Skeletal muscle cell (primary cell): ENCODE measurements at regions not wholly inside any gene's neighbourhood (a gene's known extent, or its start where the extent isn't known, plus 50 kb on each side); places are given as distances from the start of the nearest gene placed in this dataset.
"Not testable (repeated sequence)": the region's sequence is repeated elsewhere in the genome, so short reads cannot be mapped to it uniquely, and the experiment has no call there.

Experiments used
- DNase-seq: peaks from one replicate; pipeline ENCODE4 v3.0.0-alpha.2; 2010; ENCODE audit warnings: low read depth
- H3K4me3 ChIP-seq: 2 replicates; pipeline ENCODE4 v1.5.1; 2011; ENCODE audit warnings: low read depth, mild to moderate bottlenecking, control low read depth, low read length, moderate library complexity

DNA sequence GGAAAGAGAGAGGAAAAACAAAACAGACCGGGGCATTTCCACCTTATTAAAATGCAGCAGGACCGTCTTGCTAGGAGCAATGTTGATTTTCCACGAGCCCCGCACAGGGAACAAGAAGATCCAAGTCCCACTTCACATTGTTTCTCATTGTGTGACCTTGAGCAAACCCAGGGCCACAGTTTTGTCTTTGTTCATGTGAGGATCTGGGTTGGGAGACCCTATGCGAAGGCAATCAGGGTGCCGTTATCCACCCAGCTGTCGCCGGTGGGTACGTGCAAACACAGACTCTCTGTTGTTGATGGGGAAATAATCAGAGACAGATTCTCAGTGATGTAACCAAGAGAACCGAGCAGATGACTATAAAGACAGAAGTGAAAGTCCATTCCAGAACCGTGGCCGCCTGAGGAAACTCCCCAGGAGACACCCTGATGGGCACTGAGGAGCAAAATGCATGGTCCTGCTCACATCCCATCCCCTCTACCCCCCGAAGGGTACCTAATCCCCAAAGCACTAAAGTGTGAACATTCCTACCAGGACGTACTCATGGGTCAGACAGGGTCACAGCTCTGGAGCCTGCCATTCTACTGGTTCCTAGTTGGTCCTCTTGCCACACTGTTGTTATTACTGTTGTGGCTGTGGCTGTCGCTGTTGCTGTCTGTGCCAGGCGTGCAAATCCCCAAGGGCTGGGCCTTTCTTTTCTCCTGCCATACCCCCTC is 102.7 kb upstream of the RBPJ start:
- no peak overlapping the region for H3K4me3 ChIP-seq
- no peak for DNase-seq

DNA sequence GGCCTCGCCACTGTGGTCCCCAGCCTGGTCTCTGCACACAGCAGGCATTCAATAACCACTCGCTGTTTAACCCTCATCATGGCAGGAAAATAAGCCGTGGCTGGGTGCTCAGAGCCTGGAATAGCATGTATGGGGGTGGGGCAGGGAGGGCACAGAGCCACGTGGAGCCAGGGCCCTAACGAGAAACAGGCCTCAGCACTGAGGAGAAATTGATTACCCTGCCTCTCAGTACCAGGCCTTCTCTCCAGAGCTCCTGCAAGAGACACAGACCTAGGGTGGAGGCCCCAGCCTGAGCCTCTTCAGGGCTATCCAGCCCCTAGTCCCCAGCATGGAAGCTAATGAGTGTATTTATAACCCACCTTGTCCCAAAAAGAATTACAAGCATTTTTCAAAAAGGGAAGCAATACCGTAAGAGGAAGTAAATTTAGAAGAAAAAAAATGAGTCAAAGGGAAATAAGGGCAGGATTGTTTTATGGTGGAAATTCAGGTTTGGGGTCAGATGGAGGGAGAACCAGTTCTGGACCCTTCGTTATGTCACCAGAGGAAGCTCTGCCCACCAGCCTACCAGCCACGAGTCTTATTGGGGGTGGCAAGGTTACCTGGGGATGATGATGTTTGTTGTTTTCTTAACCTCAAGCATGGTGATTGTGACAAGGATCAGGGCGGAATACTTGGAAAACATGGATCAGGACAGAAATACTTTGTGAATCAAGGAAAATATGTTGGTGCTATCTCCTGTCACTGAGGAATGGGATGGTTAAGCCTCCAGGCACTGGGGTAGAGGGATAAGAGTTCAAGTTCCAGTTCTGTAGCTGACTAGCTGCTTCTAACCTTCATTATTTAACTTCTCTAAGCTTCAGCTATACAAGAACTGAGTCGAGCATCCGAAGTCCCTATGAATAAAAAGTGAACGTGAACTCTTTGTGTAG is 101.9 kb upstream of the RBPJ start:
- DNase-seq, result no peak
- no peak overlapping the region for H3K4me3 ChIP-seq

DNA sequence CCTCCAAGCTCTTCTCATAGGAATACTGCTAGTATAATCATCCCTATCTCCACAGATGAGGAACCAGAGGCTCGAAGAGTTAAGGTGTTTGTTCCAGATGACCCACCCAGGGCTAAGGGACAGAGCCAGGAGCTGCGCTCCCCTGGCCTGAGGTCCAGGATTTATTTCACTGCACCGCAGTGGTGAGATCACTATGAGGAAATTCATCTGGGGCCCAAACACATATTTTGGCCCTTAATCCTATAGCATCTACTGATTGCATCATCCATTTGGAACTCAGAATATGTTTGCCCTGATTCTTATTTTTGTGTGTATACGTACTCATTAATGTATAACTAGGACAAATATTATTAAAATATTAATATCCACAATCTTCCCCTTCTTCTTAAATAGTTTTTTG is 100.1 kb upstream of the RBPJ start:
- DNase-seq, result peak; percentile 48
- H3K4me3 ChIP-seq, result no peak overlapping the region

DNA sequence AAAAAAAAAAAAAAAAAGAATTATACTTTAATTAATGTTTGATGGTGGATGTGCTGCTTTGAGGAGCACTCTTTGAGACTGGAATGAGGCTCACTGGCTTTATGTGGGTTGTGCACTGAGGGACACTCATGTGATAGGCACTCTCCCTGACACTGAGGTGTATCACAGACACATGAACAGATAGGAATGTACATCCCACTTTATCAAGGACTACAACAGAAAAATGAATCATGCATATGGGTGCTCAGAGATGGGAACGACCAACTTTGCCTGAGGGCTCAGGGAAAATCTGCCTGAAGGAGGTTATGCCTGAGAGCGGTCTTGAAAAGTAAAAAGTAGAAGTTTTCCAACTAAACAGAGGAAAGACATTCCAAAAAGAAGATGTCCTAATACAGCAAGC is 97.7 kb upstream of the RBPJ start:
- DNase-seq, result no peak
- H3K4me3 ChIP-seq, result no peak overlapping the region

DNA sequence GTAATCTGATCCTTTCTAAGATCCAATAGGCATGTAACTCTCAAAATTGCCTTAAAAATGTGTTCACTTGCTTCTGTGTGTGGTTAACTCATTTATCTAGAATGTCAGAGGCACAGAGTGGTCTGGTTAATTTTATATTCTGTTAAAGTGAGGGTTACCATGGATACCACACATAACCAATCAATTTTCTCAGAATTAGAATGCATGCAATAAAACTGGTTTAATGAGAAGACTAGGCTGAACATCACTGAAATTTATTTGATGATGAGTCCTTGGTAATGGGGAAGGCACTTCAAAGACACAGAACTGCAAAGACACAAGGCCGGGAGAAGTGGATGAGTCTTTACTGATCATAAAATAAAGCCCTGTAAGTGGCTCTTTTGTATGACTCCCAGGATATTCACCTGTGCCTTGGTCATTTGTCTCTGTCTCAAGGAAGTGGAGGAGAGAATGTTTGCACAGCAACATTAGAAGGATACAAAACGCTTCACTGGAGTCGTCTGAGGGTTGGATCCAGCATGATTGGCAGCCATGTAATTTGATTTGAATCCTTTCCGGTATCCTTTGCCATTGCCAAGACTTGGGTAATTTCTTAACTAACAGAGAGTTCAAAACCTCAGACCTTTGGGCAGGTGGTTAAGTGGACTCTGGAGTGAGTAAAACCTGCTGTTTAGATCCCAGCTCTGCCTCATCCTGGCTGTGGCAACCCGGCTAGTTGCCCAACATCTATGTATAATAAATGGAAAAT is 94.0 kb upstream of the RBPJ start:
- no peak overlapping the region for H3K4me3 ChIP-seq
- no peak for DNase-seq

DNA sequence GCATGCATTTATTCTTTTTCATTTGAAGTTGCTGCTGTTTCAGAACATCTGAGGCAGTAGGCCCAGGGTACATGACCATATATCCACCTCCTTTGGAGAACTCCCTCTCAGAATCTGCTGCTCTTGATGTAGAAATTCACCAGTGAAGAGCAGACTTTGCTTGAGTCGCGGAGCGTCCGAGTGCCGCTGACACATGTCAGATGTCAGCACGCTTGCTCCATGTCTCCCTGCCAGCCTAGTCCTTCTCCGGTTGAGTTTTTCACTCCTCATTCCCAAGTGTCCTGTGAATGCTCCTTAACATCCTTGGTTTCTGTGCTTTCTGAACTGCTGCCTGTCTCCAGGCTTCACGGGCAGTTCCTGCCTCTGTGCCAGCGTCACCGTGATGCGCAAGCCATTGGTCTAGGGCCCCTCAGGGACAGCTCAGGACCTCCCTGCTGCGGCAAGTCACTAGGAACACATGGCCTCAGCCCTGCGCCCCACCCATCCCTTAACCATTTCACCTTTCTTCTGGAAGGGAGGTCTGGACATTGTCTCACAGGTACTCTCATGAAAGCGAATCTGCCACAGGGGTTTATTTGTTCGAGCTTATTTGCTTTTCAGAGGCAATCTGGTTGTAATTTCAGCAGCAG is 93.1 kb upstream of the RBPJ start:
- DNase-seq, result no peak
- H3K4me3 ChIP-seq, result no peak overlapping the region

DNA sequence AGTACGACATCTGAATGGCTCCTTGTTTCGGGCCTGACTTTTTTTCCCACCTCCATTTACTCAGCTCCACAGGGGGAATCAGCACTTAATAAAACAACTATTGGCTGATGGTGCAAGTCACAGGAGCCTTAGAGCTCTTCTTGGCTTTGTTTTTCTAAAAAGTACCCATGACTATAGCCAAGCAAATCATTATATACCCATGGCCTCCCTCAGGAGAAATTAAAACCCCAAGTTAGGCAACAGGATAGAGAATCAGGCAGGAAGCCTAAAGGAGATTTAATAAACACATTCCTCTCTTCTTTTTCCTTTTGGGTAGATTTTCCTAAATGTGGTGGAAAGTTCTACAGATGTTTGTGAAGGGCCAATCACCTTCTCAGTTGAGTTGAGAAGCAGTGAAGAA is 91.9 kb upstream of the RBPJ start:
- DNase-seq, result no peak
- no peak overlapping the region for H3K4me3 ChIP-seq

DNA sequence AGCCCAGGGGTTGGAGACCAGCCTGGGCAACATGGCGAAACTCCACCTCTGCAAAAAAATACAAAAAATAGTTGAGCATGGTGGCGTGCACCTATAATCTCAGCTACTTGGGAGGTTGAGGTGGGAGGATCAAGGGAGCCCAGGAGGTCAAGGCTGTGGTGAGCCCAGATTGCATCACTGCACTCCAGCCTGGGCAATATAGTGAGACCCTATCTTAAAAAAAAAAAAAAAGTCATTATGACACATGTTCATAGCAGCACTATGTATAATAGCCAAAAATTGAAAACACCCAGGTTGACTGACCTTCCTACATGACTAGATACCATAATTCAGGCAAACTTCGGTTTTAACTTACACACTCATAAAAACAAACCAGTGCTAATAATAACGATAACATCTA is 90.8 kb upstream of the RBPJ start:
- DNase-seq, result no peak
- no peak overlapping the region for H3K4me3 ChIP-seq

DNA sequence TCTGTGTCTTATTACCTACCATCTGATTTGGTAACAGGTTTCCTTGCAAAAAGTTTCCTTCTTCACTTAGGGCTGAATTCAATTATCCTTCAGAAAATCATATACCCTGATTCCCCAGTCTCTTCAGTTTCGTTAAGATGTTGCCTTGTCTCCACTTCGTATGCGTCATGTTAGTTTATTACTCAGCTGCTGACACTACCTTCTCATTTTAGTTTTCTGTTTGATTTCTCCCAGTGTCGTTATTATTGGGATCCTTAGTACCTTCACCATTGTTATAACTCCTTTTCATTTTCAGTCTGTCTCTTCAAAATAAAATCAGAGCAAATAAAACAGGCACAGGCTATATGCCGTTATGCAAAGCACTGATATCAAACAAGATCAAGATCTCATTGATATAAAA is 87.5 kb upstream of the RBPJ start:
- H3K4me3 ChIP-seq, result no peak overlapping the region
- DNase-seq, result no peak

DNA sequence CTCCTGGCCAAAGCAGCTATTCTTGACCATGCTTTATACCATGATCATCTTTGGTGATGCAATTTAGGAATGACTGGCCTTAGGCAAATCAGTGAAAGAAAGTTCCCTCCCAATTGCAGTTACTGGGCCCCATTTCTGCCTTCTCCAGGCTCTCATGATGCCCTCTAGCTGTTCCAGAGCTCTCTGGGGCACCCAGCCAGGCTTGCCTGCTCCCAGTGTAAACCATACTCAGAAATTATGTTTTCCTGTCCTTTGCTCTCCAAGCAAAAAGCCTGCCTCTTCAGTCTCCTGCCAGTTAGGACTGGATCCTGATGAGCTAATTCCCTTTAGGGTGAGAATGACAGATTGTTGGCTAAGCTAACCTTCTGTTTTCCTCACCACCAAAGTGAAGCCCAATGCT is 85.3 kb upstream of the RBPJ start:
- peak; percentile 75 for DNase-seq

DNA sequence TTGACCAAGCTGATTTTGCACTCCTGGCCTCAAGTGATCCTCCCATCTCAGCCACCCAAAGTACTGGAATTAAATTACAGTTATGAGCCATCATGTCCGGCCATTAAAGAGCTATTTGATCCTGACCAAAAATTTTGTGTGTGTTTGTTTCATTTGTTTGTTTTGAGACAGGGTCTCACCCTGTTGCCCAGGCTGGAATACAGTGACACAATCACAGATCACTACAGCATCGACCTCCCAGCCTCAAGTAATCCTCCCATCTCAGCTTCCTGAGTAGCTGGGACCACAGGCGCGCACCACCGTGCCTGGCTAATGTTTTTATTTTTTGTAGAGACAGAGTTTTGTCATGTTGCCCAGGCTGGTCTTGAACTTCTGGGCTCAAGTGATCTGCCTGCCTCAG is 82.9 kb upstream of the RBPJ start:
- no peak for DNase-seq
- H3K4me3 ChIP-seq, result no peak overlapping the region

More for the DNA sequence above, 85.3 kb upstream of the RBPJ start:
- no peak overlapping the region for H3K4me3 ChIP-seq

DNA sequence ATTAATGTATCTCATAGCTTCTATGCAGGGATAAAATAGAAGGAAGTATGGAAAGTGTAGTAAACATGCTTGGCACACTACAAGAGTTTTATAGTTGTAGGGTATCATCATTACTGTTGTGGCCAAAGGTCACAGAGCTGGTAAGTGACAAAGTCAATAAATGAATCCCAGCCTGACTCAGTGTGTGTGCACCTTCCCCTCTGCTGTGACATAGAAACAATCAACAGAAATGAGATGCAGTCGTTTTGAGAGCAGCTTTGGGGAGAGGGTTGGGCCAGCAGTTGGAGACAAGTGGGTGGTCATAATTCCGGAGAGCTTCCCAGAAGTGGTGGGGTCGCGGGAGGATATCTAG is 82.4 kb upstream of the RBPJ start:
- H3K4me3 ChIP-seq, result no peak overlapping the region
- DNase-seq, result no peak

DNA sequence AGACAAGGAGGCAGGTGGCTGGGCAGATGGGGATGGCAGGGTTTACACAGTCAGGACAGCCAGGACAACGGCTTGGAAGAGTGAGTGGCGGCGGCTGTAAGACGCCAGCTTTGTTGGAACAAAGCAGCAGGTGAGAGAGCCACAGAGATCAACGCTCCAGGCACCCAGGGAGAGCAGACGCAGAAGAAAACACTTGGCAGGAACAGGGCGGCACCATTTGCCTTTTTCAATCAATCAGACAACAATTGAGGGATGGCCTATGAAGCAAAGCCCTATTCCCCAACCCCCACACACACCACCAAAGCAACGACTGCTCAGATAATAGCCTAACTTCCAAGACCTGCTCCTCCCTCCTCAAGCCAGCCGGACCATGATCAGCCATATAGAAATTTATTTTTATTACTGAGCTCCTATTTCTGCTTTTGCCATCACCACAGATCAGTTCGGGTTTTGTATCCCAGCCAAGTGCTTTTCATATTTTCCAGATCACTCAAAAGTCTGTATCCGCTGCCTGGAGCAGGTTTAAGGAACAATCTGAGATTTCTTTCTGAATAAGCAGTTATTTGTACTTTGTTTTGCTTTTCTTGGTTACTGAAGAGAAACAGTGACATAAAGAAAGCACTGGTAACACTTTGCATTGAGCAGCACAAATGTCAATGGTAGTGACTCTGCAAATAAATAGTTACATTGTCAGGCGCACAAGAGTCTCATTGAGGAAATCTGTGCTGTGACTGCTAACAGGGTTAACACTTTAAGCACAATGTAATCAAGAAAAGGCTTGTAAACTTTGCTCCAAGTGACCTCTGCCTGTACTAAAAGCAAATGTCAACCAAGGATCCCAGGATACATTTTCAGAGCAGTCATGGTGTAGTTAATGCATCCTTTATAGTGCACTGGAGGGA is 81.8 kb upstream of the RBPJ start:
- no peak overlapping the region for H3K4me3 ChIP-seq
- DNase-seq, result peak; percentile 65

DNA sequence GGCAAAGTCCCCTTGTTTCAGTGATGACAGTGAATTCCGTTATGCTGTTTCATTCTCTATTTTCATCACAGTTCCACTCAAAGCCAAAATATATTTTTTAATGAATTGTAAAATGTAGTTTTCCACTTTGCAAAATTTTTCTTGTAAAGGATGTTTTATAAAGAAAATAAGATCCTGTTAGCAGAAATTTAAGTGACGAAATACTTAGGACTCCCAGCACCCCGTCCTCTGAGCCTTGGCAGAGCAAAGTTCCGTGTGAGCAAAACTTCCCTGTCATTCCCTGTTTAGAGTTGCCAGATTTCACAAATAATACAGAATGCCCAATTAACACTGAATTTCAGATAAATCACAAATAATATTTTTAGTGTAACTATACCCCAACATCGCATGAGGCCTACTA is 81.0 kb upstream of the RBPJ start:
- no peak overlapping the region for H3K4me3 ChIP-seq
- DNase-seq, result no peak

DNA sequence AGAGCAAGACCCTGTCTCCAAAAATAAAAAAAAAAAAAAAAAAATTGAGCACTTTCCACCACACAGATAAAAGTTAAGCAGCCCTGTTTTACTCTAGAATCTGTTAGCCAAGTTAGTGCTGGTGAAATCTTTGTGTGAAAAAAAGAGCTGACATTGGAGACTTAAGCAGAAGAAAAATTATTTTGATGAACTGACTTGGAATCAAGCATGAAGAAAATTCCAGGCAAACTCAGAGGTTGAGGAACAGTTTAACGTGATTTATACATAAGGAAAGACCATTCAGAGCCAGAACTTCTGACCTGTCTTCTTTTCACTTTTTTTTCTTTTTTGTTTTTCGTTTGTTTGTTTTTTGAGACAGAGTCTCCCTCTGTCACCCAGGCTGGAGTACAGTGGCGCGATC is 79.6 kb upstream of the RBPJ start:
- DNase-seq, result no peak
- no peak overlapping the region for H3K4me3 ChIP-seq

DNA sequence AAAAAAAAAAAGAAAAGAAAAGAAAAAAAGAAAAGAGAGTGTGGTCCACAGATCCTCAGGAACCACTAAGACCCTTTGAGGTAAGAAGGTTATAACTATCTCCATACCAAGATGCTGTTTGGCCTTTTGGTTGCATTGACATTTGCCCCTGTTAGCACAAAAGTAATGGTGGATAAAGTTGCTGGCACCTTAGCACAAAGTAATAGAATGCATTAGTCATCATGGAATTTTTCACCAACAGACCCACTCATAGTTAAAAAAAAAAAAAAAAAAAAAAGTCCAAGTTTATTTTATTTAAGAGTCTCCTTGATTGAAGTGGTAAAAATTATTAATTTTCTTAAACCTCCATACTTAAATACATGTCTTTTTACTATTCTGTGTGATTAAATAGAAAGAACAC is 78.4 kb upstream of the RBPJ start:
- no peak for DNase-seq
- H3K4me3 ChIP-seq, result no peak overlapping the region

DNA sequence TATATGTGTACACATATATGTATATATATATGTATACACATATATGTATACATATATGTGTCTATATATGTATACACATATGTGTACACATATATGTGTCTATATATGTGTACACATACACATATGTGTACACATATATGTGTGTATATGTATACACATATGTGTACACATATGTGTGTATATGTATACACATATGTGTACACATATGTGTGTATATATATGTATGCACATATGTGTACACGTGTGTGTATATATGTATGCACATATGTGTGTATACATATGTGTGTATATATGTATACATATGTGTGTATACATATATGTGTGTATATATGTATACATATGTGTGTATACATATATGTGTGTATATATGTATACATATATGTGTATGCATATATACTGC is 76.7 kb upstream of the RBPJ start:
- DNase-seq, H3K4me3 ChIP-seq: not testable (repeated sequence)

DNA sequence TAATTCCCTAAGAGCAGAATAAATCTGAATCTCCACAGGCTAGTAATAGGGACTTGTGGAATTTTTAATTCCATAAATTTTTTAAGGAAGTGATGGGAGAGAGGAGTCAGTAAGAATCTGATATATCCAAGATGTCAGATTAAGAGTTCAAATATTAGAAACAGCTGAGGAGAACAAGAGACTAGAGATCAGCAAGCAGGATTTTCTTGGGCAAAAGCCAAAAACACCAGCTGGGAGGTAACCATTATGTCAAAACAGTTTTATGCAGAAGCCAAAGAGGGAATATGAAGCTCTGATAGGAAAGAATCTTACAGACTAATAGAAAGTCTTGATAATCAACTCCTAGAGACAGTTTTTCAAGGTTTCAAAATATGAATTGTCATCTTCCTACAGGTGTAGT is 72.2 kb upstream of the RBPJ start:
- peak; percentile 59 for DNase-seq
- no peak overlapping the region for H3K4me3 ChIP-seq
